ENCODE measurements at regions not wholly inside any gene's neighbourhood (a gene's known extent, or its start where the extent isn't known, plus 50 kb on each side); places are given as distances from the start of the nearest gene placed in this dataset.
A peak's percentile ranks its signal among the peaks of the same experiment; 100 is the strongest.
"Not testable (repeated sequence)": the region's sequence is repeated elsewhere in the genome, so short reads cannot be mapped to it uniquely, and the experiment has no call there.

GRCh38 chr10:51006686-51007085, 67.6 kb upstream of the PRKG1 start:
- no peak overlapping the region for H3K4me3 ChIP-seq (ENCODE audit: low read depth, low read length)
- DNase-seq (ENCODE audit: low read depth, low spot score) = no peak
- CTCF ChIA-PET = interaction anchor here (0.6 to 4.3 kb wide), 9 partner anchors 14 to 1219 kb away, joined by 3 to 16 read pairs (median 4); no protein-coding TSS in a partner anchor
- TF ChIP-seq CTCF (IDR thresholded peaks at IDR 0.05; ENCODE audit: insufficient read depth, low read length, missing control alignments) = no peak
- POLR2A ChIA-PET = interaction anchor here (0.6 kb wide), 1 partner anchor 16 kb away, joined by 3 read pairs; no protein-coding TSS in a partner anchor

GRCh38 chr10:51007781-51008180, 66.5 kb upstream of the PRKG1 start:
- no peak overlapping the region for H3K4me3 ChIP-seq (ENCODE audit: low read depth, low read length)
- TF ChIP-seq CTCF (IDR thresholded peaks at IDR 0.05; ENCODE audit: insufficient read depth, low read length, missing control alignments) = no peak
- ChIA-PET CTCF (interaction anchor here (1.1 to 4.3 kb wide), 10 partner anchors 15 to 1209 kb away, joined by 4 to 16 read pairs (median 5); no protein-coding TSS in a partner anchor), POLR2A (no interaction called here)
- no peak for DNase-seq (ENCODE audit: low read depth, low spot score)

- H3K4me3 ChIP-seq (ENCODE audit: low read depth, low read length) = no peak overlapping the region
- no peak for TF ChIP-seq CTCF (IDR thresholded peaks at IDR 0.05; ENCODE audit: insufficient read depth, low read length, missing control alignments)
- ChIA-PET CTCF (interaction anchor here (1.0 to 4.3 kb wide), 6 partner anchors 15 to 1211 kb away, joined by 4 to 16 read pairs (median 5); no protein-coding TSS in a partner anchor), POLR2A (no interaction called here)
- DNase-seq (ENCODE audit: low read depth, low spot score) = no peak
Measured at GRCh38 chr10:51008346-51008745, 65.9 kb upstream of the PRKG1 start.

- TF ChIP-seq CTCF (IDR thresholded peaks at IDR 0.05; ENCODE audit: insufficient read depth, low read length, missing control alignments) = peak; percentile 62
- no peak for DNase-seq (ENCODE audit: low read depth, low spot score)
- ChIA-PET CTCF (interaction anchor here (0.8 to 1.0 kb wide), 9 partner anchors 9 to 45 kb away, joined by 3 to 6 read pairs (median 3); no protein-coding TSS in a partner anchor), POLR2A (interaction anchor here (0.6 kb wide), 1 partner anchor 401 kb away, joined by 3 read pairs; no protein-coding TSS in a partner anchor)
- no peak overlapping the region for H3K4me3 ChIP-seq (ENCODE audit: low read depth, low read length)
Measured at GRCh38 chr10:51010977-51011376, 63.3 kb upstream of the PRKG1 start.

GRCh38 chr10:51012073-51012472, 62.2 kb upstream of the PRKG1 start:
- DNase-seq (ENCODE audit: low read depth, low spot score) = no peak
- no peak overlapping the region for H3K4me3 ChIP-seq (ENCODE audit: low read depth, low read length)
- CTCF ChIA-PET = interaction anchor here (0.9 to 1.4 kb wide), 4 partner anchors 10 to 993 kb away, joined by 3 to 5 read pairs (median 4); no protein-coding TSS in a partner anchor
- TF ChIP-seq CTCF (IDR thresholded peaks at IDR 0.05; ENCODE audit: insufficient read depth, low read length, missing control alignments) = no peak
- POLR2A ChIA-PET = no interaction called here

- POLR2A ChIA-PET = no interaction called here
- no peak for TF ChIP-seq CTCF (IDR thresholded peaks at IDR 0.05; ENCODE audit: insufficient read depth, low read length, missing control alignments)
- H3K4me3 ChIP-seq (ENCODE audit: low read depth, low read length) = no peak overlapping the region
- DNase-seq (ENCODE audit: low read depth, low spot score) = no peak
- CTCF ChIA-PET = interaction anchor here (1.2 to 1.4 kb wide), 2 partner anchors 14 to 408 kb away, joined by 3 to 5 read pairs; no protein-coding TSS in a partner anchor
Measured at GRCh38 chr10:51014680-51015389, 59.5 kb upstream of the PRKG1 start.

- CTCF ChIA-PET = interaction anchor here (1.4 to 1.5 kb wide), 2 partner anchors 10 to 14 kb away, joined by 3 read pairs; no protein-coding TSS in a partner anchor
- POLR2A ChIA-PET; H3K4me3 ChIP-seq (ENCODE audit: low read depth, low read length); DNase-seq (ENCODE audit: low read depth, low spot score): not testable (repeated sequence)
Measured at GRCh38 chr10:51015390-51015754, 58.9 kb upstream of the PRKG1 start.

All from AG04449 (cell line).